NT2/D1 (cell line): ENCODE measurements at regions not wholly inside any gene's neighbourhood (a gene's known extent, or its start where the extent isn't known, plus 50 kb on each side); places are given as distances from the start of the nearest gene placed in this dataset.

Experiments
- SUZ12 ChIP-seq: IDR thresholded peaks from 2 replicates; pipeline ENCODE4 v1.6.1; 2011; ENCODE audit not compliant: insufficient read length, insufficient read depth; ENCODE audit errors: extremely low read depth
- YY1 ChIP-seq: IDR thresholded peaks from 2 replicates; pipeline ENCODE4 v1.6.1; 2011; ENCODE audit not compliant: insufficient read length, insufficient read depth

GRCh38 chr4:115515366-115515765 is 401.9 kb upstream of the NDST4 start:
- TF ChIP-seq YY1 (no peak), SUZ12 (no peak)
